Prostate gland (tissue), 2 donors: ENCODE measurements at regions not wholly inside any gene's neighbourhood (a gene's known extent, or its start where the extent isn't known, plus 50 kb on each side); places are given as distances from the start of the nearest gene placed in this dataset.

Experiments used
- CTCF ChIP-seq, 4 experiments: fragments of 200-600 bp in 2 of 4; fragments of 450-650 bp in 2 of 4; sonication (generic) in 2 of 4; IDR thresholded peaks; 1 replicate in 3 of 4; 2 replicates in 1 of 4; pipeline ENCODE4 v1.5.1; 2016 to 2019; ENCODE audit warnings: antibody characterized with exemption in 4 of 4, mild to moderate bottlenecking in 2 of 4, moderate library complexity in 2 of 4
- POLR2A ChIP-seq: fragments of 450-650 bp; IDR thresholded peaks from one replicate; pipeline ENCODE4 v1.6.1; 2016; ENCODE audit warnings: antibody characterized with exemption, mild to moderate bottlenecking
- POLR2AphosphoS5 ChIP-seq: sonication (generic); formaldehyde crosslinking; IDR thresholded peaks from one replicate; pipeline ENCODE4 v1.6.1; 2017; ENCODE audit warnings: antibody characterized with exemption

- TF ChIP-seq POLR2A (no peak), CTCF (IDR thresholded peaks at IDR 0.05) (no peak), POLR2AphosphoS5 (no peak)
Observed at GRCh38 chr2:208830203-208830602, 423.6 kb downstream of the PTH2R start.
